ENCODE measurements at regions not wholly inside any gene's neighbourhood (a gene's known extent, or its start where the extent isn't known, plus 50 kb on each side); places are given as distances from the start of the nearest gene placed in this dataset.

GRCh38 chr4:13705521-13706041 is 78.1 kb upstream of the BOD1L1 start:
- no peak overlapping the region for H3K27ac Mint-ChIP-seq
- no peaks in the 10 kb centered on the region for H3K9me3 Mint-ChIP-seq
- H3K4me1 Mint-ChIP-seq: peaks cover 10% of the 10 kb centered on the region
- Histone ChIP-seq H3K4me3 (no peak overlapping the region), H3F3A (ENCODE audit: low read depth) (no peaks in the 10 kb centered on the region), H3K36me3 (no peaks in the 10 kb centered on the region), H3K9me3 (ENCODE audit: low read depth) (no peaks in the 10 kb centered on the region), H2AFZ (replicated peaks) (no peak overlapping the region), H3K79me2 (ENCODE audit: low read depth) (no peaks in the 10 kb centered on the region), H4K20me1 (ENCODE audit: low read depth) (no peaks in the 10 kb centered on the region), H3K4me2 (no peak overlapping the region), H3K9ac (no peak overlapping the region), H3K4me1 (no peaks in the 10 kb centered on the region), H3K27ac (no peak overlapping the region), H3K27me3 (no peaks in the 10 kb centered on the region)
- no peak for TF ChIP-seq CTCF (IDR thresholded peaks at IDR 0.05)
- TF ChIP-seq EZH2phosphoT487 (IDR thresholded peaks at IDR 0.05): no peak
- no peak for TF ChIP-seq EZH2 (IDR thresholded peaks at IDR 0.05)
- H3K4me3 Mint-ChIP-seq: no peak overlapping the region
- no peak for DNase-seq (ENCODE audit: low spot score)
- no peaks in the 10 kb centered on the region for H3K36me3 Mint-ChIP-seq
- H3K27me3 Mint-ChIP-seq (ENCODE audit: insufficient read depth, low read depth): no peaks in the 10 kb centered on the region

- no peaks in the 10 kb centered on the region for H3K9me3 Mint-ChIP-seq
- H3K27ac Mint-ChIP-seq: no peak overlapping the region
- peaks cover 10% of the 10 kb centered on the region for H3K4me1 Mint-ChIP-seq
- H3K36me3 Mint-ChIP-seq: no peaks in the 10 kb centered on the region
- H3K4me1 ChIP-seq: no peaks in the 10 kb centered on the region
- H4K20me1 ChIP-seq (ENCODE audit: low read depth): no peaks in the 10 kb centered on the region
- no peak overlapping the region for H3K4me2 ChIP-seq
- TF ChIP-seq EZH2 (IDR thresholded peaks at IDR 0.05) (no peak), CTCF (IDR thresholded peaks at IDR 0.05) (no peak), EZH2phosphoT487 (IDR thresholded peaks at IDR 0.05) (no peak)
- no peaks in the 10 kb centered on the region for H3K27me3 Mint-ChIP-seq (ENCODE audit: insufficient read depth, low read depth)
- no peaks in the 10 kb centered on the region for H3K36me3 ChIP-seq
- H3F3A ChIP-seq (ENCODE audit: low read depth): no peaks in the 10 kb centered on the region
- H3K79me2 ChIP-seq (ENCODE audit: low read depth): no peaks in the 10 kb centered on the region
- DNase-seq (ENCODE audit: low spot score): no peak
- no peaks in the 10 kb centered on the region for H3K9me3 ChIP-seq (ENCODE audit: low read depth)
- no peak overlapping the region for H3K9ac ChIP-seq
- H3K4me3 ChIP-seq: no peak overlapping the region
- no peak overlapping the region for H3K4me3 Mint-ChIP-seq
- H3K27ac ChIP-seq: no peak overlapping the region
- H2AFZ ChIP-seq (replicated peaks): no peak overlapping the region
- no peaks in the 10 kb centered on the region for H3K27me3 ChIP-seq
Measured at GRCh38 chr4:13706120-13706519, 78.6 kb upstream of the BOD1L1 start.

- no peak overlapping the region for H2AFZ ChIP-seq (replicated peaks)
- no peak overlapping the region for H3K27ac ChIP-seq
- Mint-ChIP-seq H3K36me3 (no peaks in the 10 kb centered on the region), H3K27ac (no peak overlapping the region), H3K9me3 (no peaks in the 10 kb centered on the region), H3K27me3 (ENCODE audit: insufficient read depth, low read depth) (no peaks in the 10 kb centered on the region), H3K4me3 (no peak overlapping the region), H3K4me1 (peaks cover 10% of the 10 kb centered on the region)
- TF ChIP-seq CTCF (IDR thresholded peaks at IDR 0.05) (no peak), EZH2 (IDR thresholded peaks at IDR 0.05) (no peak), EZH2phosphoT487 (IDR thresholded peaks at IDR 0.05) (no peak)
- no peak overlapping the region for H3K4me2 ChIP-seq
- no peaks in the 10 kb centered on the region for H3K79me2 ChIP-seq (ENCODE audit: low read depth)
- no peak overlapping the region for H3K9ac ChIP-seq
- no peaks in the 10 kb centered on the region for H3K4me1 ChIP-seq
- H4K20me1 ChIP-seq (ENCODE audit: low read depth): no peaks in the 10 kb centered on the region
- H3K4me3 ChIP-seq: no peak overlapping the region
- H3K36me3 ChIP-seq: no peaks in the 10 kb centered on the region
- H3F3A ChIP-seq (ENCODE audit: low read depth): no peaks in the 10 kb centered on the region
- H3K9me3 ChIP-seq (ENCODE audit: low read depth): no peaks in the 10 kb centered on the region
- no peak for DNase-seq (ENCODE audit: low spot score)
- H3K27me3 ChIP-seq: no peaks in the 10 kb centered on the region
Measured at GRCh38 chr4:13706716-13707115, 79.2 kb upstream of the BOD1L1 start.
